ENCODE measurements at regions not wholly inside any gene's neighbourhood (a gene's known extent, or its start where the extent isn't known, plus 50 kb on each side); places are given as distances from the start of the nearest gene placed in this dataset.

DNA sequence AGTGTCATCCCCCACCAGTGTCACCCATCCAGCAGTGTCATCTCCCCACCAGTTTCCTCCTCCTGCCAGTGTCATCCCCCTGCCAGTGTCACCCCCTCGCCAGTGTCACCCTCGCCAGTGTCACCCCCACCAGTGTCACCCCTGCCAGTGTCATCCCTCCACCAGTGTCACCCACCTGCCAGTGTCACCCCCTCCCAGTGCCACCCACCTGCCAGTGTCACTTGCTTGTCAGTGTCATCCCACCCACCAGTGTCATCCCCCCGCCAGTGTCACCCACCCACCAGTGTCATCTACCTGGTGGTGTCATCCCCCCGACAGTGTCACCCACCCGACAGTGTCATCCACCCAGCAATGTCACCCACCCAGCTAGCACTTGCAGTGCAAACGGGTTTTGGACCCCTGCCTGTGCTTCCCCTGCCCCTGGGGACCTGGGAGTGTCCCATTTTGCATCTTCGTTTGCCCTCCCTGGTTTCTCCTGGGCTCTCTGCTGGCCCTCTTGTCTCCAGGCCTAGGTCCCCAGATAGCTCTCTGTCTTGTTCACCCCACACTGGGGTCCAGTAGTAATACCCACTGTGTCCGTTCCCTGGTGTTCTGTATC lies 99.8 kb upstream of the PRR20G start:
- TF ChIP-seq POLR2A (IDR thresholded peaks at IDR 0.05; ENCODE audit: low read depth, low read length): no peak
- no peak for TF ChIP-seq POLR2AphosphoS5 (IDR thresholded peaks at IDR 0.05; ENCODE audit: low read depth, low read length)
